H1 (cell line): ENCODE measurements at regions not wholly inside any gene's neighbourhood (a gene's known extent, or its start where the extent isn't known, plus 50 kb on each side); places are given as distances from the start of the nearest gene placed in this dataset.

Experiments
- CTCF ChIA-PET: fragments of 300-600 bp; sonication (Branson Sonifier 250); formaldehyde crosslinking; loops from one replicate; lab custom pipeline; 2021; ENCODE audit not compliant: partially characterized antibody; lab: Charles Lee
- POLR2A ChIA-PET: fragments of 300-600 bp; sonication (Branson Sonifier 250); formaldehyde crosslinking; loops from one replicate; lab custom pipeline; 2021; ENCODE audit warnings: inconsistent platforms; ENCODE audit not compliant: partially characterized antibody; lab: Charles Lee
- DNase-seq, 2 experiments: peaks; one replicate each; pipeline versions ENCODE4 v3.0.0 to v3.0.0-alpha.2; 2010 to 2022; ENCODE audit warnings: low spot score in 2 of 2, low read depth in 1 of 2, mixed read lengths in 1 of 2
- FAIRE-seq: peaks from 2 replicates; lab custom pipeline; 2011; peaks lifted over from hg19 to GRCh38; lab: Jason Lieb, UNC
- H2AFZ ChIP-seq: 2 replicates; pipeline ENCODE4 v1.8.1; 2012; ENCODE audit warnings: low read length, inconsistent platforms
- H2AK5ac ChIP-seq: 2 replicates; pipeline ENCODE4 v1.6.1; 2013; ENCODE audit warnings: low read depth, low read length
- H2BK120ac ChIP-seq: replicated peaks from 2 replicates; pipeline ENCODE3; 2013; ENCODE audit warnings: low read depth, low read length, inconsistent platforms
- H2BK12ac ChIP-seq: 2 replicates; pipeline ENCODE4 v1.6.1; 2013; ENCODE audit warnings: low read depth, low read length
- H2BK15ac ChIP-seq: 2 replicates; pipeline ENCODE4 v1.6.1; 2013; ENCODE audit warnings: low read length
- H2BK20ac ChIP-seq: 2 replicates; pipeline ENCODE4 v1.6.1; 2013; ENCODE audit warnings: low read length
- H2BK5ac ChIP-seq: 2 replicates; pipeline ENCODE4 v1.6.1; 2013; ENCODE audit warnings: low read depth, low read length
- H3K14ac ChIP-seq: 2 replicates; pipeline ENCODE4 v1.6.1; 2013; ENCODE audit warnings: inconsistent platforms; ENCODE audit not compliant: insufficient read length
- H3K18ac ChIP-seq: 2 replicates; pipeline ENCODE4 v1.6.1; 2013; ENCODE audit warnings: low read length; ENCODE audit errors: extremely low read depth
- H3K23ac ChIP-seq: 2 replicates; pipeline ENCODE4 v1.6.1; 2013; ENCODE audit warnings: inconsistent platforms; ENCODE audit not compliant: insufficient read length
- H3K23me2 ChIP-seq: 2 replicates; pipeline ENCODE4 v1.6.1; 2013; ENCODE audit warnings: low read depth, low read length
- H3K27ac ChIP-seq: 2 replicates; pipeline ENCODE4 v1.6.1; 2011; ENCODE audit warnings: low read depth, low read length, inconsistent platforms
- H3K27me3 ChIP-seq, 4 experiments: replicated peaks in 1 of 4; 1 replicate in 1 of 4; 2 replicates in 3 of 4; pipeline versions ENCODE4 v1.6.1 to v1.8.1; 2011 to 2013; ENCODE audit warnings: low read length in 3 of 4, mild to moderate bottlenecking in 3 of 4, inconsistent platforms in 2 of 4, mixed read lengths in 2 of 4, moderate library complexity in 1 of 4; ENCODE audit not compliant: control insufficient read depth in 3 of 4, insufficient read depth in 3 of 4; ENCODE audit errors: extremely low read depth in 1 of 4
- H3K36me3 ChIP-seq, 4 experiments: 2 replicates each; pipeline versions ENCODE4 v1.6.1 to v1.8.1; 2011 to 2013; ENCODE audit warnings: mild to moderate bottlenecking in 4 of 4, low read length in 3 of 4, moderate library complexity in 2 of 4, control low read depth in 1 of 4, inconsistent platforms in 1 of 4; ENCODE audit not compliant: insufficient read depth in 4 of 4, control insufficient read depth in 2 of 4
- H3K4ac ChIP-seq: replicated peaks from 2 replicates; pipeline ENCODE3; 2013; ENCODE audit warnings: low read length, low read depth, mixed read lengths, inconsistent platforms; ENCODE audit not compliant: insufficient read length
- H3K4me1 ChIP-seq, 4 experiments: replicated peaks in 1 of 4; 1 replicate in 1 of 4; 2 replicates in 3 of 4; pipeline versions ENCODE4 v1.6.1 to v1.8.1; 2011 to 2013; ENCODE audit warnings: low read length in 3 of 4, inconsistent platforms in 2 of 4, mixed read lengths in 1 of 4; ENCODE audit not compliant: insufficient read depth in 4 of 4, control insufficient read depth in 3 of 4
- H3K4me2 ChIP-seq, 2 experiments: 2 replicates each; pipeline versions ENCODE4 v1.6.1 to v1.8.1; 2011 to 2013; ENCODE audit warnings: low read depth in 2 of 2, low read length in 2 of 2, control low read depth in 1 of 2, inconsistent platforms in 1 of 2, mild to moderate bottlenecking in 1 of 2; ENCODE audit not compliant: insufficient read depth in 1 of 2
- H3K4me3 ChIP-seq, 4 experiments: fragments of 200-600, 300-600 bp in 1 of 4; sonication (generic), shearing (Covaris generic), sonication (Bioruptor Twin) in 1 of 4; 2 replicates each; pipeline versions ENCODE4 v1.5.1 to v1.8.1; 2011 to 2016; ENCODE audit warnings: low read length in 4 of 4, low read depth in 3 of 4, control low read depth in 2 of 4, inconsistent platforms in 2 of 4, mild to moderate bottlenecking in 2 of 4, mixed read lengths in 1 of 4, moderate library complexity in 1 of 4; ENCODE audit not compliant: insufficient read depth in 2 of 4; ENCODE audit errors: extremely low read depth in 1 of 4
- H3K56ac ChIP-seq: replicated peaks from 2 replicates; pipeline ENCODE3; 2013; ENCODE audit warnings: low read depth, mild to moderate bottlenecking, mixed read lengths, low read length, inconsistent platforms; ENCODE audit not compliant: insufficient read length
- H3K79me1 ChIP-seq: 2 replicates; pipeline ENCODE4 v1.6.1; 2013; ENCODE audit warnings: low read depth, low read length, control low read depth
- H3K79me2 ChIP-seq, 2 experiments: 2 replicates each; pipeline versions ENCODE4 v1.6.1 to v1.8.1; 2012 to 2013; ENCODE audit warnings: low read length in 2 of 2, mild to moderate bottlenecking in 2 of 2, inconsistent platforms in 1 of 2; ENCODE audit not compliant: insufficient read depth in 2 of 2, control insufficient read depth in 1 of 2
- H3K9ac ChIP-seq, 4 experiments: replicated peaks in 1 of 4; 1 replicate in 1 of 4; 2 replicates in 3 of 4; pipeline versions ENCODE4 v1.6.1 to v1.8.1; 2011 to 2013; ENCODE audit warnings: low read depth in 3 of 4, low read length in 3 of 4, control low read depth in 2 of 4, mild to moderate bottlenecking in 2 of 4, moderate library complexity in 2 of 4, inconsistent platforms in 1 of 4; ENCODE audit errors: extremely low read depth in 1 of 4
- H3K9me3 ChIP-seq, 2 experiments: 2 replicates each; pipeline versions ENCODE4 v1.6.1 to v1.8.1; 2012 to 2013; ENCODE audit warnings: mild to moderate bottlenecking in 2 of 2, moderate library complexity in 2 of 2, control low read depth in 1 of 2, inconsistent platforms in 1 of 2, low read depth in 1 of 2, low read length in 1 of 2, mixed read lengths in 1 of 2; ENCODE audit not compliant: insufficient read depth in 2 of 2
- H4K20me1 ChIP-seq, 2 experiments: replicated peaks in 1 of 2; 2 replicates each; pipeline versions ENCODE3 to v1.8.1; 2011 to 2013; ENCODE audit warnings: inconsistent platforms in 2 of 2, low read length in 2 of 2, mild to moderate bottlenecking in 1 of 2; ENCODE audit not compliant: insufficient read depth in 2 of 2, control insufficient read depth in 1 of 2
- H4K5ac ChIP-seq: 2 replicates; pipeline ENCODE4 v1.6.1; 2013; ENCODE audit warnings: low read length, low read depth, mixed read lengths, inconsistent platforms; ENCODE audit not compliant: insufficient read length
- H4K8ac ChIP-seq: 2 replicates; pipeline ENCODE4 v1.8.0; 2013; ENCODE audit warnings: mild to moderate bottlenecking, moderate library complexity, low read length, inconsistent platforms; ENCODE audit not compliant: insufficient read depth; ENCODE audit errors: extremely low read depth
- H4K91ac ChIP-seq: replicated peaks from 2 replicates; pipeline ENCODE3; 2013; ENCODE audit warnings: low read length, mixed read lengths, inconsistent platforms; ENCODE audit not compliant: insufficient read length
- BRCA1 ChIP-seq: IDR thresholded peaks from 2 replicates; pipeline ENCODE4 v1.6.1; 2012; ENCODE audit warnings: low read depth, low read length, improper control_type of control experiment
- CREB1 ChIP-seq: IDR thresholded peaks from 2 replicates; pipeline ENCODE4 v1.6.1; 2012; ENCODE audit warnings: inconsistent platforms
- EGR1 ChIP-seq: IDR thresholded peaks from 2 replicates; pipeline ENCODE4 v1.6.1; 2011; ENCODE audit warnings: low read depth, low read length, borderline replicate concordance
- HDAC2 ChIP-seq, 2 experiments: fragments of 300-600 bp in 1 of 2; sonication (generic) in 1 of 2; IDR thresholded peaks; 2 replicates each; pipeline ENCODE4 v1.6.1; 2011 to 2012; ENCODE audit warnings: low read depth in 2 of 2, low read length in 2 of 2, mild to moderate bottlenecking in 2 of 2, moderate library complexity in 2 of 2, borderline replicate concordance in 1 of 2, inconsistent platforms in 1 of 2
- HDAC6 ChIP-seq: IDR thresholded peaks from one replicate; pipeline ENCODE4 v1.7.1; 2012; ENCODE audit warnings: low read depth, mild to moderate bottlenecking, inconsistent platforms, low read length, moderate library complexity
- JUND ChIP-seq: IDR thresholded peaks from 2 replicates; pipeline ENCODE4 v1.6.1; 2011; ENCODE audit warnings: mild to moderate bottlenecking, improper control_type of control experiment, low read length
- POU5F1 ChIP-seq: IDR thresholded peaks from 2 replicates; pipeline ENCODE4 v1.6.1; 2011; ENCODE audit warnings: low read depth, mild to moderate bottlenecking, low read length, moderate library complexity
- SIRT6 ChIP-seq: IDR thresholded peaks from one replicate; pipeline ENCODE4 v1.7.1; 2012; ENCODE audit warnings: low read length, inconsistent platforms
- SIX5 ChIP-seq: IDR thresholded peaks from 2 replicates; pipeline ENCODE4 v1.6.1; 2011; ENCODE audit warnings: mild to moderate bottlenecking, low read depth, low read length
- SUZ12 ChIP-seq: fragments of 200-600 bp; sonication (generic); IDR thresholded peaks from 2 replicates; pipeline ENCODE4 v1.6.1; 2012; ENCODE audit warnings: mild to moderate bottlenecking, inconsistent platforms, low read length, moderate library complexity, mixed read lengths
- ZNF274 ChIP-seq: IDR thresholded peaks from 2 replicates; pipeline ENCODE4 v1.7.0; 2012; ENCODE audit warnings: low read length, borderline replicate concordance; ENCODE audit errors: extremely low read depth
- WGBS, 2 experiments: shearing (Covaris generic) in 1 of 2; methylation state at CpG; one replicate each; pipeline versions ENCODE4 v1.1.6 to v1.1.7; 2013 to 2015; ENCODE audit warnings: low lambda C conversion rate in 2 of 2, mixed read lengths in 2 of 2, inconsistent platforms in 1 of 2, low coverage in 1 of 2, missing lambda C conversion rate in 1 of 2; ENCODE audit not compliant: insufficient replicate concordance in 2 of 2, insufficient coverage in 1 of 2, insufficient read length in 1 of 2; ENCODE audit errors: extremely low coverage in 1 of 2, missing lambda C conversion rate in 1 of 2; 5-methylcytosine and 5-hydroxymethylcytosine counted together

GRCh38 chr7:108770981-108771745 is 201.5 kb downstream of the DNAJB9 start:
- no peak overlapping the region for H2BK12ac ChIP-seq
- H3K56ac ChIP-seq: no peak overlapping the region
- H3K9ac ChIP-seq: no peak overlapping the region
- H2BK20ac ChIP-seq: no peak overlapping the region
- H3K4me1 ChIP-seq: no peaks in the 10 kb centered on the region
- H3K4me2 ChIP-seq: no peak overlapping the region
- no peak overlapping the region for H4K5ac ChIP-seq
- no peak overlapping the region for H3K4me3 ChIP-seq
- FAIRE-seq: no peak
- H4K8ac ChIP-seq: no peak overlapping the region
- POLR2A ChIA-PET: no interaction called here
- H3K36me3 ChIP-seq: no peaks in the 10 kb centered on the region
- no peaks in the 10 kb centered on the region for H3K9me3 ChIP-seq
- no peak overlapping the region for H3K4ac ChIP-seq
- no peak overlapping the region for H3K14ac ChIP-seq
- no peaks in the 10 kb centered on the region for H4K20me1 ChIP-seq
- no peak overlapping the region for H2BK5ac ChIP-seq
- H3K27me3 ChIP-seq: no peaks in the 10 kb centered on the region
- H3K79me2 ChIP-seq: no peaks in the 10 kb centered on the region
- no peak overlapping the region for H3K27ac ChIP-seq
- no peak overlapping the region for H3K18ac ChIP-seq
- H3K79me1 ChIP-seq: no peaks in the 10 kb centered on the region
- WGBS, 2 experiments: 80% methylated on average over 3 of the region's 3 CpGs; no CpG with 5 or more reads in 1 of the 2 experiments
- H2BK15ac ChIP-seq: no peak overlapping the region
- no peaks in the 10 kb centered on the region for H3K23me2 ChIP-seq
- no peak overlapping the region for H2BK120ac ChIP-seq
- H2AFZ ChIP-seq: no peak overlapping the region
- no peak overlapping the region for H2AK5ac ChIP-seq
- CTCF ChIA-PET: interaction anchor here (1.1 kb wide), 2 partner anchors 12 to 86 kb away, joined by 3 read pairs; no protein-coding TSS in a partner anchor
- DNase-seq: no peak
- H4K91ac ChIP-seq: no peak overlapping the region
- no peak overlapping the region for H3K23ac ChIP-seq
- TF ChIP-seq EGR1: no peak
- no peak for TF ChIP-seq ZNF274
- no peak for TF ChIP-seq CREB1
- TF ChIP-seq POU5F1: no peak
- no peak for TF ChIP-seq HDAC2 (IDR thresholded peaks at IDR 0.05; ENCODE audit: borderline replicate concordance in 1 of 2, low read depth in 2 of 2, low read length in 2 of 2)
- no peak for TF ChIP-seq BRCA1
- no peak for TF ChIP-seq SIX5
- no peak for TF ChIP-seq SIRT6
- no peak for TF ChIP-seq HDAC6
- TF ChIP-seq SUZ12: no peak
- no peak for TF ChIP-seq JUND
